Stimulated activated CD4-positive, alpha-beta T cell treated with anti-CD3 and anti-CD28 coated beads, TNF-alpha, amount 100 ng/mL, for 48 hours (primary cell): ENCODE measurements at regions not wholly inside any gene's neighbourhood (a gene's known extent, or its start where the extent isn't known, plus 50 kb on each side); places are given as distances from the start of the nearest gene placed in this dataset.

ENCODE experiments used
- DNase-seq, 3 donors: peaks; one replicate each; pipeline ENCODE4 v3.0.0-alpha.2; 2020; ENCODE audit warnings: low read depth in 3 of 3

- DNase-seq = no peak
Observed at GRCh38 chr12:124396544-124397398, 101.9 kb downstream of the RFLNA start.

DNA sequence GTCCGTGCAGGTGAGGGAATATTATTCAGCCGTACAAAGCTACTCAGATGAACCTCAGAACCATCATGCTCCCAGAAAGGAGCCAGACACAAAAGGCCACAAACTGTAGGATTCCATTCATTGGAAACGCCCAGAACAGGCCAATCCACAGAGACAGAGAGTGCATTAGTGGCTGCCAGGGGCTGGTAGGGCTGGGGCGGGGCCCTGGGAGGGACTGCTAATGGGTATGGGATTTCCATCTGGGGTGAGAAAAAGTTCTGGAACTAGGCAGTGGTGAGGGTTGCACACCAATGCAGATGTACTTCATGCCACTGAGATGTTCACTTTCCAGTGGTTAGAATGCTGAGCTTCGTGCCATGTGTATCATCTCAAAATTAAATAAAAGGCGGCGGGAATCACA, 101.1 kb downstream of the RFLNA start:
- DNase-seq = no peak

DNA sequence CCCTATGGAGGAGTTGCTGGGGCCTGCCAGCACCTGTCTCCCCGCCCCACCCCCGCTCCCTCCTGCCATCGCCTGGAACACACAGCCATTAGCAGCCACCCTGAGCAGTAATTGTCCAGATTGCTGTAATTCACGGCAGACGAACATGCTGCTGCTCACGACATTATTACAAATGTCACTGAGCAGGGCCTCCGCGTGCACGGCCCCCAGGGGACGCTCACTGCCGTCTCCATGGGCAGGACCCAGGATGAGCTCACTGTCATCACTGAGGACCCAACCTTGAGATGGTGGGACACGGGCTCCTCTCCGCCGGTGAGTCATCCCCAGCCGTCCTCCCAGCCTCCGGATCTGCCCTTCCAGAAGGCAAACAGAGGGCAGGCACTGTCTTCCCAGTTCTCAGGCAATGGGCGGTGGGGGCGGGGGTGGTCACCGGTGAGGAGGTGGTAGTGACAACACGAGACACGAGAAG, 100.4 kb downstream of the RFLNA start:
- no peak for DNase-seq

- no peak for DNase-seq
Observed at GRCh38 chr12:124394462-124395128, 99.7 kb downstream of the RFLNA start.

DNA sequence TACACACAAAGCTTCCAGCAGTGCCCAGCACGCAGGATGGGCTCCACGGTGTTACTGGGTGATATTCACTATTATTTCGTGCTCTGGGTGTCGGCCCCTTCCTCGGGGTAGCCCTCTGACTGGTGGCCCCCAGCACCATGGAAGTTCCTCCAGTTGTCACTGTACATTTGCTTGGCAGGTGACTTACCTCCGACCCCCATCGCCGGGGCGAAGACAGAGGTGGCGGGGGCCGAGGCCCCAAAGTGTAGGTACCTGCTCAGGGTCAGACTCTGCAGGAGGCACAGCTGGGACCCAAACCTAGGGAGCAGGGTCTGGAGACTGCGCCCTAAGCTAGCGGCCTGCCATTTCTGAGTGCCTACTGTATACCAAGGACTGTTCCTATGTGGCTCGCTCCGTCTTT, 98.9 kb downstream of the RFLNA start:
- no peak for DNase-seq

DNA sequence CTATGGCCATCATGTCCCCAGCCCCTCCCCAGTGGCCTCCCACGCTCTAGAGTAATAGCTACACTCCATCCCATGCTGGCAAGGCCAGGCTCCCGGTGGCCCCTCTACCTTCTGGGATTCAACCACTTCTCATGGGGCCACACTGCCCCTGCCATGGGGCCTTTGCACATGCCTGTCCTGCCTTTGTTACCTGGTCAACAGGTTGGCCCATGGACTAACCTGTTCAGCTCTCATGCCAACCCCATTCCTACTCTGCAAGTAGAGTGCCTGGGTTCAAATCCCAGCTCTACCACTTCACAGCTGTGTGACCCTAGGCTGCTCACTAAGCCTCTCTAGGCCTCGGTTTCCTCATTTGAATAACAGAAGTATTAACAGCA, 98.5 kb downstream of the RFLNA start:
- DNase-seq = no peak

DNA sequence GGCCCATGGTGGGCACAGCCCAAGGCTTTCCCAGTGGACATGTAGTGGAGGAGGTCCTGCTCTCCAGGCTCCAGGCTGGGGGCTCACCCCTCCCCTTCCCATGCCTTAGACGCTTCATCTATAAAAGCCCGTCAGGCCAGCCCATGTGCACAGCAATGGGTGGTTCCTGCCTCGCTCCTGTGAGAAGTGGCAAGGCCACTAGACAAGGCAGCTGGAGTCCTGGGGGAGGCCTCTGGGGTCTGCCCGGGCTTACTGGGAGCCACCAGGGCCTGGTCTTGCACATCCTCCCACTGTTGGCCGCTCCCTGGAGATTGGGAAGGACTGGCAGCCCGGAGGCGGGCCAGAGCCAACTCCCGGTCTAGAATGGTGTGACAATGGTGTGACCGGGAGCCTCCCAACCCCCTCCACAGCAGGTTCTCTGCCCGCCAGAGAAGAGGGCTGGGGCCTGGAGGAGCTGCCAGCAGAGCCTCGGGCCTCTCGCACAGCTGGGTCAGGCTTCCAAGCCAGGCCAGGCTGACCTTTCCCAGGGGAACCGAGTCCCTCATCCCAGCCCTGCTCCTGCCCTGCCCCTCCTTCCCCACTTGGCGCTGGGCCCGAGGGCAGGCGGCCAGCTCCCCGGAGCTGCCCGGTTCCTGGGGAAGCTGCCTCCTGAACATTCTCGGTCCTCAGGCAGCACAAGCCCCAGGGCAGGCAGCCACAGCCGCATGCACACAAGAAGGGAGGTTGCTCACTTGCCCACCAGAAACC, 97.9 kb downstream of the RFLNA start:
- no peak for DNase-seq

DNA sequence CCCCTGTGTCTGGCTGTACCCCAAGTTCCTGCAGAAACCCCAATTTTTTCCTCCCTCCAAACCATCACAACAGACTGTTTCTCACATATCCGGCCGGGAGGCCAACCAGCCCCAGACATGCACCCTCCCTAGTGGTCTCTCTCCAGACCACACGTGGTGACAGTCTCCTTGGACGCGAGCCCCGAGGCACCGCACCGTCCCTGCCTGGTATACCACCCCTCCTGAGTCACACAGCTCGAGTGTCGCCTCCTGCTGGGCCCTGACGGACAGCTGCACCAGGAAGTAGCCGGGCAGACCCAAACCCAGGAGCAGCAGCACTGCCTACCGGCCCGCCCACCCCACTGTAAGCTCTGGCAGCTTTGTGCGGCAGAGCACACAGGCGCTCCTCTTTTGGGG, 97.4 kb downstream of the RFLNA start:
- no peak for DNase-seq

- peak in 2 of 3 donors; percentile 10 to 38 for DNase-seq
Observed at GRCh38 chr12:124391340-124392261, 96.7 kb downstream of the RFLNA start.

- no peak for DNase-seq
Observed at GRCh38 chr12:124390442-124391097, 95.7 kb downstream of the RFLNA start.

- DNase-seq = no peak
Observed at GRCh38 chr12:124389725-124390441, 95.0 kb downstream of the RFLNA start.

- DNase-seq = peak; percentile 30 to 52 (median 32)
Observed at GRCh38 chr12:124389138-124389724, 94.3 kb downstream of the RFLNA start.

GRCh38 chr12:124388679-124389137, 93.8 kb downstream of the RFLNA start:
- peak; percentile 12 to 36 (median 21) for DNase-seq

GRCh38 chr12:124388038-124388671, 93.3 kb downstream of the RFLNA start:
- no peak for DNase-seq

GRCh38 chr12:124387528-124387911, 92.6 kb downstream of the RFLNA start:
- DNase-seq = no peak

DNA sequence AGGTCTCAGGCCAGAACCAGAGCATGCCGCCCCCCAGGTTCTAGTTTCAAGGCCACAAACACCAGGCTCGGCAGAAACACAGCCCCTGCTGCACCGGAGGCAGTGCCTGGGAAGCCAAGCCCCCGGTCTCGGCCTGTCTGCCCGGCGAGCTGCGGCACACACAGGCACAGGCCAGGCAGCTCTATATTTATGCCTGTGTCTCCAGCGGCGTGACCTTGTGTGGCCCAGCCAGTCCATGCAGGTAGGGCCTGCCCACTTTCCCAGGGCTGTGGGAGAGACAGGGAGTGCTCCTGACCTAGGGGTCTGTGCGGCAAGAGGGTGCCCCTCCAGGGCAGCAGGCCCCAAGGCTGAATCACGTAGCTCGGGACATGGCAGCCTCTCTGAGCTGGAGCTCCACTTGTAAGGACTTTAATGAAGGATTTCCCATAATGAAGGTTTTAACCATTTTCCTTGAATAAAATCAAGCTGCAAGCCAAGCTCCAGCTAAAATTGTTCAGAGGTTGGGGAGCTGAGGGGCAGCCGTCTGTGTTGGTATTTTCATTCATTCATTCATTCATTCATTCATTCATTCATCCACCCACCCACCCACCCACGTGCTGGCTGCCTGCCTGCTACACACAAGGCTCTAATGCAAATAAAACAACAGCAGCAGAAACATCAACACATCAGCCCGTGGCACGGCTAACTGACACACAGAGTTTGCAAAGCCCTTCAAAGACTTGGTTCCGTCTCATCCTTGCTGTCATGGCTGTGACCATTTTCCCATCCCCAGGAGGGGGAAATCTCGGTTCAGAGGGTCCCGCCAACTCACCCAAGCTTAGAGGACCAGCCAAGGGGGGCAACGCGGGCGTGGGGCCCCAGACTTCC, 92.0 kb downstream of the RFLNA start:
- DNase-seq = no peak

GRCh38 chr12:124386059-124386458, 91.2 kb downstream of the RFLNA start:
- DNase-seq = no peak
